H9 (cell line): ENCODE measurements at regions not wholly inside any gene's neighbourhood (a gene's known extent, or its start where the extent isn't known, plus 50 kb on each side); places are given as distances from the start of the nearest gene placed in this dataset.

Experiments used
- DNase-seq: peaks from one replicate; pipeline ENCODE4 v3.0.0-alpha.2; 2017
- H2AFZ ChIP-seq: one replicate; pipeline ENCODE4 v1.6.1; 2013; ENCODE audit warnings: mild to moderate bottlenecking, low read length, control low read depth, moderate library complexity
- H2AK5ac ChIP-seq: 2 replicates; pipeline ENCODE4 v1.6.1; 2013; ENCODE audit warnings: low read length, control low read depth, mixed read lengths; ENCODE audit not compliant: insufficient read length
- H2BK120ac ChIP-seq: one replicate; pipeline ENCODE4 v1.6.1; 2013; ENCODE audit warnings: low read depth, mild to moderate bottlenecking, low read length, control low read depth, inconsistent platforms; ENCODE audit not compliant: poor library complexity, severe bottlenecking
- H2BK12ac ChIP-seq: 2 replicates; pipeline ENCODE4 v1.6.1; 2013; ENCODE audit warnings: low read length, control low read depth, mixed read lengths, low read depth; ENCODE audit not compliant: insufficient read length
- H2BK15ac ChIP-seq: 2 replicates; pipeline ENCODE4 v1.6.1; 2013; ENCODE audit warnings: low read depth, low read length, control low read depth
- H2BK20ac ChIP-seq: one replicate; pipeline ENCODE4 v1.6.1; 2013; ENCODE audit warnings: low read depth, mild to moderate bottlenecking, low read length, control low read depth, inconsistent platforms; ENCODE audit not compliant: poor library complexity, severe bottlenecking
- H2BK5ac ChIP-seq: 2 replicates; pipeline ENCODE4 v1.6.1; 2013; ENCODE audit warnings: low read length, control low read depth, mixed read lengths; ENCODE audit not compliant: insufficient read length
- H3K14ac ChIP-seq: 2 replicates; pipeline ENCODE4 v1.6.1; 2013; ENCODE audit warnings: low read length, control low read depth; ENCODE audit not compliant: insufficient read depth
- H3K18ac ChIP-seq: 2 replicates; pipeline ENCODE4 v1.6.1; 2013; ENCODE audit warnings: low read depth, mild to moderate bottlenecking, mixed read lengths, low read length, control low read depth; ENCODE audit not compliant: insufficient read length
- H3K23ac ChIP-seq: 2 replicates; pipeline ENCODE4 v1.6.1; 2013; ENCODE audit warnings: low read length, control low read depth, mixed read lengths, low read depth; ENCODE audit not compliant: insufficient read length
- H3K23me2 ChIP-seq: 2 replicates; pipeline ENCODE4 v1.6.1; 2013; ENCODE audit warnings: low read depth, mild to moderate bottlenecking, mixed read lengths, low read length, control low read depth; ENCODE audit not compliant: insufficient read length, poor library complexity, severe bottlenecking
- H3K27ac ChIP-seq: 2 replicates; pipeline ENCODE4 v1.5.1; 2013; ENCODE audit warnings: low read length, control low read depth, mixed read lengths, low read depth; ENCODE audit not compliant: insufficient read length
- H3K27me3 ChIP-seq: 2 replicates; pipeline ENCODE4 v1.6.1; 2013; ENCODE audit warnings: low read length, control low read depth, inconsistent platforms; ENCODE audit not compliant: insufficient read depth
- H3K4ac ChIP-seq: 2 replicates; pipeline ENCODE4 v1.6.1; 2013; ENCODE audit warnings: low read depth, mild to moderate bottlenecking, control low read depth, inconsistent platforms, low read length, moderate library complexity
- H3K4me1 ChIP-seq: 2 replicates; pipeline ENCODE4 v1.6.1; 2013; ENCODE audit warnings: low read length, control low read depth, inconsistent platforms; ENCODE audit not compliant: insufficient read depth
- H3K4me2 ChIP-seq: 2 replicates; pipeline ENCODE4 v1.6.1; 2013; ENCODE audit warnings: low read length, control low read depth, mixed read lengths; ENCODE audit not compliant: insufficient read length, insufficient read depth
- H3K56ac ChIP-seq: 2 replicates; pipeline ENCODE4 v1.6.1; 2013; ENCODE audit warnings: low read depth, mild to moderate bottlenecking, mixed read lengths, low read length, control low read depth; ENCODE audit not compliant: insufficient read length
- H3K79me1 ChIP-seq: 2 replicates; pipeline ENCODE4 v1.6.1; 2013; ENCODE audit warnings: low read depth, mild to moderate bottlenecking, moderate library complexity, low read length, control low read depth, inconsistent platforms; ENCODE audit not compliant: insufficient read depth, poor library complexity, severe bottlenecking
- H3K79me2 ChIP-seq: 2 replicates; pipeline ENCODE4 v1.6.1; 2013; ENCODE audit warnings: low read length, control low read depth, inconsistent platforms; ENCODE audit not compliant: insufficient read depth
- H3K9ac ChIP-seq: 2 replicates; pipeline ENCODE4 v1.6.1; 2013; ENCODE audit warnings: low read length, control low read depth, mixed read lengths; ENCODE audit not compliant: insufficient read length; ENCODE audit errors: extremely low read depth
- H3K9me3 ChIP-seq: one replicate; pipeline ENCODE4 v1.6.1; 2013; ENCODE audit warnings: low read depth, low read length, inconsistent platforms; ENCODE audit not compliant: control insufficient read depth
- H3T11ph ChIP-seq: one replicate; pipeline ENCODE4 v1.6.1; 2013; ENCODE audit warnings: mild to moderate bottlenecking, low read length, control low read depth, inconsistent platforms
- H4K20me1 ChIP-seq: one replicate; pipeline ENCODE4 v1.6.1; 2013; ENCODE audit not compliant: control insufficient read depth, insufficient read length, insufficient read depth
- H4K5ac ChIP-seq: 2 replicates; pipeline ENCODE4 v1.6.1; 2013; ENCODE audit warnings: low read depth, mild to moderate bottlenecking, mixed read lengths, low read length, control low read depth; ENCODE audit not compliant: insufficient read length
- H4K8ac ChIP-seq: replicated peaks from 2 replicates; pipeline ENCODE4 v1.6.1; 2013; ENCODE audit warnings: low read length, control low read depth, mixed read lengths, low read depth; ENCODE audit not compliant: insufficient read length
- H4K91ac ChIP-seq: 2 replicates; pipeline ENCODE4 v1.6.1; 2013; ENCODE audit warnings: low read depth, mild to moderate bottlenecking, moderate library complexity, mixed read lengths, low read length, control low read depth; ENCODE audit not compliant: insufficient read length
- H3K27ac Mint-ChIP-seq, 3 experiments: 2 replicates in 2 of 3; 3 replicates in 1 of 3; pipeline ENCODE4 v1.8.0; 2020 to 2021; ENCODE audit warnings: mixed read lengths in 3 of 3, mild to moderate bottlenecking in 1 of 3, moderate library complexity in 1 of 3
- H3K27me3 Mint-ChIP-seq: 2 replicates; pipeline ENCODE4 v1.8.0; 2021; ENCODE audit warnings: low read depth, mild to moderate bottlenecking, moderate library complexity, mixed read lengths
- H3K36me3 Mint-ChIP-seq, 3 experiments: 2 replicates in 2 of 3; 3 replicates in 1 of 3; pipeline ENCODE4 v1.8.0; 2020 to 2021; ENCODE audit warnings: low read depth in 3 of 3, mixed read lengths in 3 of 3; ENCODE audit not compliant: insufficient read depth in 1 of 3
- H3K4me1 Mint-ChIP-seq, 2 experiments: 2 replicates each; pipeline ENCODE4 v1.8.0; 2020; ENCODE audit warnings: mixed read lengths in 2 of 2
- H3K4me3 Mint-ChIP-seq, 2 experiments: 2 replicates in 1 of 2; 3 replicates in 1 of 2; pipeline ENCODE4 v1.8.0; 2020 to 2021; ENCODE audit warnings: mild to moderate bottlenecking in 2 of 2, mixed read lengths in 2 of 2, moderate library complexity in 1 of 2
- H3K9me3 Mint-ChIP-seq, 2 experiments: 2 replicates in 1 of 2; 3 replicates in 1 of 2; pipeline ENCODE4 v1.8.0; 2020; ENCODE audit warnings: mild to moderate bottlenecking in 2 of 2, mixed read lengths in 2 of 2, moderate library complexity in 1 of 2
- WGBS: extraction: QIAGEN DNeasy Blood & Tissue Kit; methylation state at CpG from one replicate; pipeline ENCODE4 v1.1.7; 2013; ENCODE audit warnings: missing lambda C conversion rate, low lambda C conversion rate, mixed read lengths; ENCODE audit not compliant: insufficient read length; ENCODE audit errors: extremely low coverage; 5-methylcytosine and 5-hydroxymethylcytosine counted together
- TF ChIP-seq, protein P1 (sequence below): fragments of 200-600 bp; sonication (generic); conservative IDR thresholded peaks from 3 replicates; pipeline ENCODE4 v1.8.0; 2021; ENCODE audit warnings: antibody characterized with exemption, mild to moderate bottlenecking

- Histone ChIP-seq H3K79me1 (no peaks in the 10 kb centered on the region), H3T11ph (no peak overlapping the region), H4K91ac (no peak overlapping the region), H3K27ac (no peak overlapping the region), H2BK120ac (no peak overlapping the region), H4K8ac (no peak overlapping the region), H4K20me1 (no peaks in the 10 kb centered on the region), H3K4me2 (no peak overlapping the region), H2AK5ac (no peak overlapping the region), H3K56ac (no peak overlapping the region), H3K4ac (no peak overlapping the region), H3K4me1 (no peaks in the 10 kb centered on the region), H3K79me2 (no peaks in the 10 kb centered on the region), H3K14ac (no peak overlapping the region), H3K23ac (no peak overlapping the region), H3K27me3 (no peaks in the 10 kb centered on the region), H2BK15ac (no peak overlapping the region), H2BK5ac (no peak overlapping the region), H3K9ac (no peak overlapping the region), H2AFZ (no peak overlapping the region), H2BK12ac (no peak overlapping the region), H2BK20ac (no peak overlapping the region), H3K23me2 (no peaks in the 10 kb centered on the region), H3K9me3 (no peaks in the 10 kb centered on the region), H3K18ac (no peak overlapping the region), H4K5ac (no peak overlapping the region)
- no peak for DNase-seq
- Mint-ChIP-seq H3K27me3 (peaks cover 7% of the 10 kb centered on the region; the same call in 1 of the 2 replicates), H3K36me3 (no peaks in the 10 kb centered on the region), H3K27ac (peak overlapping the region in 1 of 3 experiments; percentile 83; a peak in 1 of 7 replicates), H3K4me1 (peaks cover 7 to 9% of the 10 kb centered on the region in 2 experiments; a peak in 3 of 4 replicates), H3K4me3 (no peak overlapping the region), H3K9me3 (no peaks in the 10 kb centered on the region)
- WGBS, result no CpG with 5 or more reads among the region's 12 CpGs
- TF ChIP-seq, protein P1, sequence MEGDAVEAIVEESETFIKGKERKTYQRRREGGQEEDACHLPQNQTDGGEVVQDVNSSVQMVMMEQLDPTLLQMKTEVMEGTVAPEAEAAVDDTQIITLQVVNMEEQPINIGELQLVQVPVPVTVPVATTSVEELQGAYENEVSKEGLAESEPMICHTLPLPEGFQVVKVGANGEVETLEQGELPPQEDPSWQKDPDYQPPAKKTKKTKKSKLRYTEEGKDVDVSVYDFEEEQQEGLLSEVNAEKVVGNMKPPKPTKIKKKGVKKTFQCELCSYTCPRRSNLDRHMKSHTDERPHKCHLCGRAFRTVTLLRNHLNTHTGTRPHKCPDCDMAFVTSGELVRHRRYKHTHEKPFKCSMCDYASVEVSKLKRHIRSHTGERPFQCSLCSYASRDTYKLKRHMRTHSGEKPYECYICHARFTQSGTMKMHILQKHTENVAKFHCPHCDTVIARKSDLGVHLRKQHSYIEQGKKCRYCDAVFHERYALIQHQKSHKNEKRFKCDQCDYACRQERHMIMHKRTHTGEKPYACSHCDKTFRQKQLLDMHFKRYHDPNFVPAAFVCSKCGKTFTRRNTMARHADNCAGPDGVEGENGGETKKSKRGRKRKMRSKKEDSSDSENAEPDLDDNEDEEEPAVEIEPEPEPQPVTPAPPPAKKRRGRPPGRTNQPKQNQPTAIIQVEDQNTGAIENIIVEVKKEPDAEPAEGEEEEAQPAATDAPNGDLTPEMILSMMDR, result no peak
Measured at GRCh38 chr22:49086606-49087157, 741.0 kb downstream of the BRD1 start.
